Type B pancreatic cell (in vitro differentiated cells): ENCODE measurements at regions not wholly inside any gene's neighbourhood (a gene's known extent, or its start where the extent isn't known, plus 50 kb on each side); places are given as distances from the start of the nearest gene placed in this dataset.

Source experiments
- DNase-seq: peaks from one replicate; pipeline ENCODE4 v3.0.0; 2021; ENCODE audit warnings: mixed read lengths; ENCODE audit not compliant: unreplicated experiment; ENCODE audit errors: extremely low spot score
- H3K27ac Mint-ChIP-seq: 2 replicates; pipeline ENCODE4 v1.8.0; 2021; ENCODE audit warnings: mild to moderate bottlenecking, mixed read lengths
- H3K27me3 Mint-ChIP-seq: 2 replicates; pipeline ENCODE4 v1.8.0; 2021; ENCODE audit warnings: mixed read lengths
- H3K36me3 Mint-ChIP-seq: 2 replicates; pipeline ENCODE4 v1.8.0; 2021; ENCODE audit warnings: mixed read lengths
- H3K4me1 Mint-ChIP-seq: one replicate; pipeline ENCODE4 v1.8.0; 2021; ENCODE audit warnings: mixed read lengths; ENCODE audit not compliant: unreplicated experiment
- H3K4me3 Mint-ChIP-seq: 2 replicates; pipeline ENCODE4 v1.8.0; 2021; ENCODE audit warnings: mild to moderate bottlenecking, mixed read lengths
- H3K9me3 Mint-ChIP-seq: 2 replicates; pipeline ENCODE4 v1.8.0; 2021; ENCODE audit warnings: mixed read lengths
- CTCF ChIP-seq: fragments of 200-600 bp; sonication (generic); conservative IDR thresholded peaks from 2 replicates; pipeline ENCODE4 v1.5.0; 2021; ENCODE audit warnings: antibody characterized with exemption, mild to moderate bottlenecking

DNA sequence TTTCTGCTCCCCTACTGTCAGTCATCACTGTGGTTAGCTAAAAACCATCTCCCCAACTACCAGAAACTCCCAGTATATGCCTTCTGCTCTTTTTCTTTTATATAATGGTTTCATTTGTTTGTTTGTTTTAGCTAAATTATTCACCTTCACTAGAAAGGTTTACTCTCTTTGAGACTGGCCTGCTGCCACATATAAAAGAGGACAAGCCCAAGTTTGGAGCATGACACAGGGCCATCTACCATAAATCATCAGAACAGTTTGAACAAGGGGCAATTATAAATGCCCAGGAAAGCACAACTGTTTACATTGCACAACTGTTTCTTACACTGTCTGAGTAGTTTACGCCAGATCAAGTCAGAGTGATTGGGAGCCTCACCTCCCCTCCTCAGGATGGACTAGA, 471.0 kb upstream of the PIK3C3 start:
- no peak overlapping the region for H3K27ac Mint-ChIP-seq
- H3K36me3 Mint-ChIP-seq: no peaks in the 10 kb centered on the region
- no peak for DNase-seq
- no peaks in the 10 kb centered on the region for H3K9me3 Mint-ChIP-seq
- no peaks in the 10 kb centered on the region for H3K27me3 Mint-ChIP-seq
- no peak for TF ChIP-seq CTCF
- peaks cover 7% of the 10 kb centered on the region for H3K4me1 Mint-ChIP-seq
- H3K4me3 Mint-ChIP-seq: no peak overlapping the region

- Mint-ChIP-seq H3K4me1 (peaks cover 7% of the 10 kb centered on the region), H3K36me3 (no peaks in the 10 kb centered on the region), H3K27ac (no peak overlapping the region), H3K9me3 (no peaks in the 10 kb centered on the region), H3K4me3 (no peak overlapping the region), H3K27me3 (no peaks in the 10 kb centered on the region)
- TF ChIP-seq CTCF: no peak
- no peak for DNase-seq
Measured at GRCh38 chr18:41482501-41482900, 472.5 kb upstream of the PIK3C3 start.

GRCh38 chr18:41466436-41467160, 488.4 kb upstream of the PIK3C3 start:
- Mint-ChIP-seq H3K4me1 (no peaks in the 10 kb centered on the region), H3K27ac (no peak overlapping the region), H3K27me3 (no peaks in the 10 kb centered on the region), H3K9me3 (no peaks in the 10 kb centered on the region), H3K4me3 (no peak overlapping the region), H3K36me3 (no peaks in the 10 kb centered on the region)
- DNase-seq: no peak
- no peak for TF ChIP-seq CTCF

DNA sequence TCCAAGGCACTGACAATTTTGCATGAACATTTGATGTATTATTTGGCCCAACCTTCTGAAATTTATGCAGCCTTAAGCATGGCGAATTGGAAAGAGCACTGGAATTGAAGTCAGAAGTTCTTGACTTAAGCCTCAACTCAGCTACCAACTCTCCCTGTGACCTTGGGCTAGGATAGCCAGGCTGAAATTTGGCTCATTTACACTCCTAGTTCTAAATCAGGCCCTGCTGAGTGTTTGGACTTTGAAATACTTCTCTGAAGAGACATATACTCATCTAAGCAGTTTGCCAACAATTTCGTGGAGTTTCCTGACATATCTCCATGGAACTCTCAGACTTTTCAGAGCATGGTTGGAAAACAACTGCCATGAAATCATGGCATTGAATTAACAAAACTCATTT, 489.6 kb upstream of the PIK3C3 start:
- no peaks in the 10 kb centered on the region for H3K4me1 Mint-ChIP-seq
- TF ChIP-seq CTCF: no peak
- no peaks in the 10 kb centered on the region for H3K9me3 Mint-ChIP-seq
- H3K27ac Mint-ChIP-seq: no peak overlapping the region
- no peak for DNase-seq
- no peaks in the 10 kb centered on the region for H3K36me3 Mint-ChIP-seq
- H3K4me3 Mint-ChIP-seq: no peak overlapping the region
- H3K27me3 Mint-ChIP-seq: no peaks in the 10 kb centered on the region

- Mint-ChIP-seq H3K4me1 (no peaks in the 10 kb centered on the region), H3K4me3 (no peak overlapping the region), H3K27ac (no peak overlapping the region), H3K36me3 (no peaks in the 10 kb centered on the region), H3K27me3 (no peaks in the 10 kb centered on the region), H3K9me3 (no peaks in the 10 kb centered on the region)
- DNase-seq: no peak
- TF ChIP-seq CTCF: no peak
Measured at GRCh38 chr18:41464278-41464677, 490.8 kb upstream of the PIK3C3 start.

DNA sequence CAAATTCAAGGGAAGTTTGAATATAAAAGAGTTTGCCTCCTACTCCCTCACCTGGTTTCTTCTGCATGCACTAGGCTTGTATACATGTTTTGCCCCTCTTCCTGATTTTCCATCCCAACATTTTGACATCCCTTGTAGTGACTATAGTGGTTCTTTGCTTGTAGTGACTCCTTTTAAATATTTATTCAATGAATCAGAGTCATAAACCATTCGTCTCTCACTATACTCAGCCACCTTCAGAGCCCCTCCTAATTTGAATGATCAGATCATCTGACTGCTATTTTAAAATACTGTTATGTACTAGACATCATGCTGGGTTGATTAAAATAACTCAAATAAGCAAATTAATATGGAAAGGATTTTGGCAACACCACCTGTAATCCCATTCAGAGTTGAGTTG, 492.1 kb upstream of the PIK3C3 start:
- TF ChIP-seq CTCF: no peak

More for the DNA sequence above, 492.1 kb upstream of the PIK3C3 start:
- Mint-ChIP-seq H3K9me3 (no peaks in the 10 kb centered on the region), H3K27me3 (no peaks in the 10 kb centered on the region), H3K4me3 (no peak overlapping the region), H3K36me3 (no peaks in the 10 kb centered on the region), H3K27ac (no peak overlapping the region), H3K4me1 (no peaks in the 10 kb centered on the region)
- DNase-seq: no peak
